Testis (tissue), 2 donors: ENCODE measurements at regions not wholly inside any gene's neighbourhood (a gene's known extent, or its start where the extent isn't known, plus 50 kb on each side); places are given as distances from the start of the nearest gene placed in this dataset.

Experiments used
- DNase-seq: peaks from one replicate; pipeline ENCODE4 v3.0.0-alpha.2; 2019
- H3K27ac ChIP-seq, 2 donors: fragments of 200-600 bp; sonication (generic); one replicate each; pipeline ENCODE4 v1.5.1; 2019
- H3K27me3 ChIP-seq: fragments of 200-600 bp; sonication (generic); one replicate; pipeline ENCODE4 v1.5.1; 2019
- H3K36me3 ChIP-seq: fragments of 200-600 bp; sonication (generic); one replicate; pipeline ENCODE4 v1.5.1; 2017; ENCODE audit warnings: low read depth; ENCODE audit errors: missing control alignments
- H3K4me1 ChIP-seq: fragments of 200-600 bp; sonication (generic); one replicate; pipeline ENCODE4 v1.5.1; 2019
- H3K4me3 ChIP-seq, 2 donors: fragments of 200-600 bp; sonication (generic); one replicate each; pipeline ENCODE4 v1.5.1; 2017 to 2019
- H3K9me3 ChIP-seq: fragments of 200-600 bp; sonication (generic); one replicate; pipeline ENCODE4 v1.5.1; 2017
- CTCF ChIP-seq, 3 experiments: fragments of 450-650 bp in 2 of 3; fragments of 200-600 bp in 1 of 3; sonication (generic) in 1 of 3; IDR thresholded peaks; one replicate each; pipeline ENCODE4 v1.5.1; 2016 to 2019; ENCODE audit warnings: antibody characterized with exemption in 3 of 3, mild to moderate bottlenecking in 2 of 3, moderate library complexity in 1 of 3
- POLR2A ChIP-seq: fragments of 450-650 bp; IDR thresholded peaks from one replicate; pipeline ENCODE4 v1.6.1; 2017; ENCODE audit warnings: antibody characterized with exemption, mild to moderate bottlenecking, moderate library complexity
- WGBS, 2 donors: methylation state at CpG; one replicate each; pipeline ENCODE4 v1.1.5; 2018; 5-methylcytosine and 5-hydroxymethylcytosine counted together
- intact Hi-C: fragments of 100-400 bp; cut with DNase I; formaldehyde crosslinking; loops from one replicate; pipeline ENCODE4 v1.15.1; 2023; ENCODE audit warnings: low total_unique reads

GRCh38 chr6:68273297-68273696, 361.8 kb upstream of the ADGRB3 start:
- no peak for DNase-seq
- Histone ChIP-seq H3K4me1 (no peaks in the 10 kb centered on the region), H3K27me3 (no peaks in the 10 kb centered on the region), H3K36me3 (no peaks in the 10 kb centered on the region), H3K27ac (no peak overlapping the region), H3K9me3 (no peaks in the 10 kb centered on the region), H3K4me3 (no peak overlapping the region)
- TF ChIP-seq CTCF (IDR thresholded peaks at IDR 0.05) (no peak), POLR2A (no peak)
- intact Hi-C loops: no loop called here

- H3K4me1 ChIP-seq: no peaks in the 10 kb centered on the region
- 59 to 73% methylated on average over 2 of the region's 2 CpGs for WGBS, 2 donors
- no peak overlapping the region for H3K27ac ChIP-seq
- H3K4me3 ChIP-seq: no peak overlapping the region
- intact Hi-C loops: no loop called here
- H3K36me3 ChIP-seq: no peaks in the 10 kb centered on the region
- TF ChIP-seq CTCF (IDR thresholded peaks at IDR 0.05) (no peak), POLR2A (no peak)
- no peaks in the 10 kb centered on the region for H3K9me3 ChIP-seq
- DNase-seq: no peak
- H3K27me3 ChIP-seq: no peaks in the 10 kb centered on the region
These were observed 378.7 kb upstream of the ADGRB3 start for GRCh38 chr6:68256391-68256790.

GRCh38 chr6:68252632-68253031, 382.4 kb upstream of the ADGRB3 start:
- H3K27ac ChIP-seq: no peak overlapping the region
- intact Hi-C loops: no loop called here
- WGBS, 2 donors: 87 to 88% methylated on average over 2 of the region's 2 CpGs

GRCh38 chr6:68247782-68248181, 387.3 kb upstream of the ADGRB3 start:
- Histone ChIP-seq H3K4me1 (no peaks in the 10 kb centered on the region), H3K27ac (no peak overlapping the region), H3K4me3 (no peak overlapping the region), H3K36me3 (no peaks in the 10 kb centered on the region), H3K9me3 (no peaks in the 10 kb centered on the region), H3K27me3 (no peaks in the 10 kb centered on the region)
- no peak for DNase-seq
- WGBS, 2 donors: 83 to 93% methylated on average over 4 of the region's 4 CpGs
- TF ChIP-seq POLR2A (no peak), CTCF (IDR thresholded peaks at IDR 0.05) (no peak)
- intact Hi-C loops: no loop called here

More at GRCh38 chr6:68252632-68253031, 382.4 kb upstream of the ADGRB3 start:
- Histone ChIP-seq H3K9me3 (no peaks in the 10 kb centered on the region), H3K27me3 (no peaks in the 10 kb centered on the region), H3K4me1 (no peaks in the 10 kb centered on the region), H3K4me3 (no peak overlapping the region), H3K36me3 (no peaks in the 10 kb centered on the region)
- DNase-seq: no peak
- no peak for TF ChIP-seq POLR2A
- no peak for TF ChIP-seq CTCF (IDR thresholded peaks at IDR 0.05)

GRCh38 chr6:68240726-68241125, 394.4 kb upstream of the ADGRB3 start:
- no peaks in the 10 kb centered on the region for H3K36me3 ChIP-seq
- no peaks in the 10 kb centered on the region for H3K27me3 ChIP-seq
- H3K27ac ChIP-seq: no peak overlapping the region
- no peak for TF ChIP-seq POLR2A
- no peak for TF ChIP-seq CTCF (IDR thresholded peaks at IDR 0.05)
- H3K4me1 ChIP-seq: no peaks in the 10 kb centered on the region
- H3K4me3 ChIP-seq: no peak overlapping the region
- intact Hi-C loops: no loop called here
- DNase-seq: no peak
- no peaks in the 10 kb centered on the region for H3K9me3 ChIP-seq
